Inflammatory macrophage treated with lipopolysaccharide for 1 hour (primary cell): ENCODE measurements at regions not wholly inside any gene's neighbourhood (a gene's known extent, or its start where the extent isn't known, plus 50 kb on each side); places are given as distances from the start of the nearest gene placed in this dataset.
A peak's percentile ranks its signal among the peaks of the same experiment; 100 is the strongest.
"Not testable (repeated sequence)": the region's sequence is repeated elsewhere in the genome, so short reads cannot be mapped to it uniquely, and the experiment has no call there.

Source experiments
- DNase-seq, 2 donors: peaks; one replicate each; pipeline ENCODE4 v3.0.0-alpha.2; 2020 to 2022

GRCh38 chr5:161027763-161028162 lies 175.8 kb upstream of the ATP10B start:
- no peak for DNase-seq

GRCh38 chr5:161023551-161023950 lies 171.5 kb upstream of the ATP10B start:
- no peak for DNase-seq

GRCh38 chr5:161022151-161022550 lies 170.1 kb upstream of the ATP10B start:
- no peak for DNase-seq

GRCh38 chr5:161009817-161010216 lies 157.8 kb upstream of the ATP10B start:
- no peak for DNase-seq

- no peak for DNase-seq
Measured at GRCh38 chr5:161009194-161009593, 157.2 kb upstream of the ATP10B start.

- DNase-seq, result no peak
Measured at GRCh38 chr5:161007879-161008278, 155.9 kb upstream of the ATP10B start.

- DNase-seq, result no peak
Measured at GRCh38 chr5:161002571-161003074, 150.6 kb upstream of the ATP10B start.

GRCh38 chr5:161001604-161002003 lies 149.6 kb upstream of the ATP10B start:
- no peak for DNase-seq

- not testable (repeated sequence) for DNase-seq
Measured at GRCh38 chr5:161001142-161001541, 149.1 kb upstream of the ATP10B start.

GRCh38 chr5:160991205-160991604 lies 139.2 kb upstream of the ATP10B start:
- DNase-seq, result no peak

- no peak for DNase-seq
Measured at GRCh38 chr5:160979385-160979784, 127.4 kb upstream of the ATP10B start.

GRCh38 chr5:160978944-160979343 lies 126.9 kb upstream of the ATP10B start:
- DNase-seq, result no peak

- DNase-seq, result no peak
Measured at GRCh38 chr5:160976181-160976580, 124.2 kb upstream of the ATP10B start.

- peak in 1 of 2 donors; percentile 1 for DNase-seq
Measured at GRCh38 chr5:160970605-160971191, 118.7 kb upstream of the ATP10B start.

- no peak for DNase-seq
Measured at GRCh38 chr5:160969645-160970044, 117.6 kb upstream of the ATP10B start.

- DNase-seq, result no peak
Measured at GRCh38 chr5:160968480-160968879, 116.5 kb upstream of the ATP10B start.

- no peak for DNase-seq
Measured at GRCh38 chr5:160966921-160967320, 114.9 kb upstream of the ATP10B start.

GRCh38 chr5:160961761-160962160 lies 109.8 kb upstream of the ATP10B start:
- no peak for DNase-seq

GRCh38 chr5:160961038-160961437 lies 109.0 kb upstream of the ATP10B start:
- DNase-seq, result no peak

GRCh38 chr5:160960592-160960991 lies 108.6 kb upstream of the ATP10B start:
- no peak for DNase-seq

GRCh38 chr5:160959804-160960203 lies 107.8 kb upstream of the ATP10B start:
- no peak for DNase-seq

GRCh38 chr5:160957312-160957861 lies 105.4 kb upstream of the ATP10B start:
- no peak for DNase-seq

GRCh38 chr5:160956051-160956450 lies 104.0 kb upstream of the ATP10B start:
- DNase-seq, result no peak

- no peak for DNase-seq
Measured at GRCh38 chr5:160950311-160950710, 98.3 kb upstream of the ATP10B start.

GRCh38 chr5:160940725-160941124 lies 88.7 kb upstream of the ATP10B start:
- DNase-seq, result no peak
